Stimulated activated CD4-positive, alpha-beta T cell treated with anti-CD3 and anti-CD28 coated beads, Interleukin-15, amount 100 ng/mL, for 48 hours (primary cell): ENCODE measurements at regions not wholly inside any gene's neighbourhood (a gene's known extent, or its start where the extent isn't known, plus 50 kb on each side); places are given as distances from the start of the nearest gene placed in this dataset.
"Not testable (repeated sequence)": the region's sequence is repeated elsewhere in the genome, so short reads cannot be mapped to it uniquely, and the experiment has no call there.

Experiments
- DNase-seq, 2 donors: peaks; one replicate each; pipeline ENCODE4 v3.0.0-alpha.2; 2020; ENCODE audit warnings: low read depth in 2 of 2

DNA sequence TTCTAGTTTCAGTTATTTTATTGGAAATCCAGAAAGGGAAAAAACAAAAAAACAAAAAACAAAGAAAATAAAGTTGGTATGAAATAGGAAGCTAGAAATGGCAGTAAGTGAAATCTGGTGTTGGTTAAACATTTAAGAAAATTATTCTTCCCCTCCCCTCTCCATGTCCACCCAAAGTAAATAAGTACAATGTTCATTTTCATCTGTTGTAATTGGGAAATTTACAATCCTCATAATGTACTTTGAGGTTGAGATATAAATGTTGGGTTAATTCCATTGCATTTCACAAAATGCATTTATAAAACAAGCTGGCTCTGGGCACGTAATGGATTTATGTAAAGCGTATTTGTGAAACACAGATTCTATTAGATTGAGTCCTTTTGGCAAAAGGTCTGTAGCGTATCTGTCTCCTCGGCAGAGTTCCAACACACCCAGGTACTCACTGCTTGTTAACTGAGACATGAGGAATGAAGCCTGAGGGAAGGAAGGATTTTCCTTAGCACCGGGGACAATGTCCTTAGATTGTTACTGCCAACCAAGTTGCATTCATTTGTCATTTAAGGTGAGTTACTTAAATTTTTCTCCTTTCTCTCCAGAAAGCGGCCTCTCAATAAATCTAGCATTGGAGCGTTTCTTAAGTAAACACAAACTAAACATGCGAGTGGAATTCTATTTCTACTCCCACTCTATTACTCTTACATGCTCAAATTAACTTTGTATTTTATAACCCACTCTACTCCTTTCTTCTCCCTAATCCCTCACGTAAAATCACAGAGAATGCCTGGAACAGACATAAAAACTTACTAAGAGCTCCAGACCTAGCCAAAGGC is 912.3 kb upstream of the WWC1 start:
- DNase-seq, result no peak

DNA sequence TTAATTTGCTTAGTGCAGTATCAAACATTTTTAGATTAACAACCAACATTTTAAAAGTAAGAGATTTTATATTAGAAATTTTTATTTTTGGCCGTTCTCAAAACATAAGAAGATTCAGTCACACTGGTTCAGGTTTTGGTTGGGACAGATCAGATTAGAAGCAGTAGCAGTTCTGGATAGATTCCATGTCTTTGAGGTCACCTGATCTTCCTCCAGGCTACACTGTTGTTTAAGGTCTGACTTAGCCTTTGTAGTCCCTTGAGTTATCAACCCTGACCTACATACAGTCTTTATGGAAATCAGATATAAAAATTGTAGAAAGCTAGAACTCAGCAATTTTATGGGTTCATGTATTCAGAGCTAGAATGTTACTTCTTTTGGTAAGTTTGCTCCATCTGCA is 910.0 kb upstream of the WWC1 start:
- no peak for DNase-seq

DNA sequence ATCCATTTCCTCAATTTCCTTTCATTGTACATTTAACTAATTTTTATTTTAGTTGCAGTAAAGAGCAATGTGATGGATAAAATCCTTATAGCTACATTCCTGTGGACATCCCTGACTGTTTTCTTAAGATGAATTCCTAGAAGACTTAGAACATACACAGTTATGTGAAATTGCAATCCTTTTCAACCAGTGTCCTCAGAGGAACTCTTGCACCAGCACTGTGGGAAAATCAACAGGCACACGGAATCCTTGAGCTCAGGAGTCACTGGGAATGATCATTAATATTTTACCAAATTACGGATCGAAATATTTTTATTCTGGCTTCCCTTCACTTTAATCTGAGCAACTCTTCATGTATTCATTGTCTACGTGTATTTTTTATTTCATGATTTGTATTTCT is 901.9 kb upstream of the WWC1 start:
- no peak for DNase-seq

GRCh38 chr5:167391286-167391685 is 900.2 kb upstream of the WWC1 start:
- not testable (repeated sequence) for DNase-seq

DNA sequence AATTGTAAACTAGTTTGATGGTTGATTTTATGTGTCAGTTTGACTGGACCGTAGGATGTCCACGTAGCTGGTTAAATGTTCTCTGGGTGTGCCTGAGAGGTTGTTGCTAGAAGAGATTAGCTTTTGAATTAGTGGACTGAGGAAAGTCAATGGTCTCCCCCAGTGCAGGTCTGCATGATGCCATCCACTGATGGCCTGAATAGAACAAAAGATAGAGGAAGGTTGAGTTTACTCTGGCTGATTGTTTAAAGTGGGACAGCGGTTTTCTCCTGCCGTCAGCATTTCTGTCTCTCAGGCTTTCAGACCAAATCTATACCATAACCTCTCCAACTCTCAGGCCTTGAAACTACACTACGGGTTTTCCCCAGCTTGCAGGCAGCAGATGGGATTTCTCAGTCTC is 899.2 kb upstream of the WWC1 start:
- no peak for DNase-seq

DNA sequence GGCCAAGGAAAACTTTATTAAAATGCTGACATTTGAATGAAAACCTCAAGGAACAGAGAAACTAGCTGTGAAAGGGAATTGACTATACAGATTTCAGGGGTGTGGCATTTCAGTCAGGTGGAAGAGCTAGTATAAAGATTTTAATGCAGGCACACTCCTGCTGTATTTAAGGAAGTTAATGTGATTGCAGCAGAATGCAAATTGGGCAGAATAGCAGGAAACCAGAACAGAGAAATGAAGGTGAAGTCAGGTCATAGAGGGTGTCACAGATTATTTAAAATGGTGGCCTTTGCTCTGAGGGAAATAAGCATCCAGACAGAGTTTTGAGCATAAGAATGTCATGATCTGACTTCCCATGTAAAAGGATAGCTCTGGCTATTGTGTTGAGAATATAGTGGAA is 898.1 kb upstream of the WWC1 start:
- no peak for DNase-seq

DNA sequence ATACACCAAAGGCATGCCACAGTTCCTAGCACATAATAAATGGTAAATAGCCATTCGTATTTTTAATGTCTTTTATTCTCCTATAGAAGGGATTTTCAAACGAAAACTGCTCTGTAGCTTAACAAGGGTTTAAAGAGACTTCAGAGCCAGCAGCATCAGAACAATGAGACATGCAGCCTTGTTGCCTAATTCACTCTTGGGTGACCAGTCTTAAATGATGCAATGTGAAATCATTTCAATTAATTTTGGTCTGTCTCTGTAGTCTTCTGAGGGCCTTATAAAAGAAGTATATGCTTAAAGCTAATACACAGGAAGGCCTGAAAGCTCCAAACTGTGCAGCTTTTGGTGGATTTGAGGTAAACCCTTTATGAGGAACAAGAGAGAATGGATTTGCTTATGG is 888.8 kb upstream of the WWC1 start:
- no peak for DNase-seq

GRCh38 chr5:167406513-167406912 is 884.9 kb upstream of the WWC1 start:
- DNase-seq, result no peak

- DNase-seq, result no peak
Observed at GRCh38 chr5:167412556-167412955, 878.9 kb upstream of the WWC1 start.

DNA sequence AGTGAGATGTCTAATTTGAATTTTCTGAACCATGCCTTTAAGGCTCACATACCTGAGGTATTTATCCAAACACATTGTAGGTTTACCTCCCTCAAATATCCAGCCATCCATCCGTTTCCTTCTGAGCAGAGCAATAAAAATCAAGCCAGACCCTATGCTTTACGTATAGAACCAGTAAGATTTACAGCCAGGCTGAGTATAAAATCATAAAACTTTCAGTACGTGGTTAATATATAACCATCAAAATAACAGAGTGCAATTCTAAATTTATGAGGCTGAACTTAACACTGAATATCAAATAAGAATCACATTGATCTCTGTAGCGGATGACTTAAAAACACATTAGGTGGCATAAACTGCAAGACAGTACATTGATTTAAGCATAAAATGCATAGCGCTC is 877.9 kb upstream of the WWC1 start:
- no peak for DNase-seq

GRCh38 chr5:167414611-167415010 is 876.8 kb upstream of the WWC1 start:
- no peak for DNase-seq

- DNase-seq, result no peak
Observed at GRCh38 chr5:167415779-167416746, 875.4 kb upstream of the WWC1 start.

DNA sequence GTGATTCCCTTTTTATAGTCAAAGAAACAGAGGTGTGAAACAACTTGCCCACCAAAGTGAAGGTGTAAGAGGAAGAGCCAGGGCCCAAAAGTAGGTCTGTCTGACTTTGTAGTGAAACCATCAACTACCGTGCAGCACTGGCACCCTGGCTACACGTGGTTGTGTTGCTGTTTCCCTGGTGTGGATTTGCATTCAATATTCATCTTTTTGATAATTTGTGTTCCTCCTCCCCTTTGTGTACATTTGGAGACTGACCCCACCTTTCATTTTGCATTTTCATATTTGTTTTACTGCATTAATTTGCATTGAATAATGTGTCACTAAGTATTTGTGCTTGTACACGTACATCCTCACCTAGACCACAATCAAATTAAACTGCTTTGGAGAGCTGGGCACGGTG is 873.8 kb upstream of the WWC1 start:
- no peak for DNase-seq

DNA sequence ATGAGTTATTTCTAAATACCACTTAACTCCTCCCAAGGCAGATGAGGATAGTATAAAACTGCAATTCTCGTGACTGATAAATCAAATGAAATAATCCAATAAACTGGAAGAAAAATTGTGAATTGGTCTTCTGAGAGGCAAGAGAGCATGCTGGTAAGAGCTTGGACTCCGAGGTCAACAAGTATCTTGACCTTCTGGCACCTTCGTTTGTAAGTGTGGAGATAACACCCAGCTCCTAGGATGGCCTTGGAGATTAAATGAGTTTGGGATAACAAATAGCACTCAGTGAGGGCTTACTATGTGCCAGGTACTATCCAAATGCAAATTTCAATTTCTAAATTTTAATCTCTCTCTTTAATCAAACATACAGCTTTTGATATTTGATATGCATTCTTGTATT is 866.3 kb upstream of the WWC1 start:
- no peak for DNase-seq

- no peak for DNase-seq
Observed at GRCh38 chr5:167426501-167426900, 864.9 kb upstream of the WWC1 start.

- not testable (repeated sequence) for DNase-seq
Observed at GRCh38 chr5:167427641-167428040, 863.8 kb upstream of the WWC1 start.

DNA sequence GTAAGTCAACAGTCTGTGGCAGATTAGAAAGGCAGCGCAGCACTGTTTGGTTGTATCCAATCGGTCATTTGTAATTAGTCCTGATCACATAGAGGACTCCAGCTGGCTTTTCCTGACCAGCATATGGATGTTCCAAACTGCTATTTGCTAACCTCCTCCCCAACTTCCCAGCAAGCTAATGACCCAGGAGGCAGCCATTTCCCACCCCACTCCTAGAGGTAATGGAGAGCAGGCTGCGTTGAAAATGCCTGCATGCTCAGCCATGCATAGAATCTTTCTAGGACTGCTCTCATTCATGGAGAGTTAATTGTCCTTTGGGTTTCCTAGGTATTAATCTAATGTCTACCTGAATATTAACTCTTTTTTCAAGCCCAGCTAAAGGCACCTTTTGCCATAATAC is 850.6 kb upstream of the WWC1 start:
- no peak for DNase-seq

DNA sequence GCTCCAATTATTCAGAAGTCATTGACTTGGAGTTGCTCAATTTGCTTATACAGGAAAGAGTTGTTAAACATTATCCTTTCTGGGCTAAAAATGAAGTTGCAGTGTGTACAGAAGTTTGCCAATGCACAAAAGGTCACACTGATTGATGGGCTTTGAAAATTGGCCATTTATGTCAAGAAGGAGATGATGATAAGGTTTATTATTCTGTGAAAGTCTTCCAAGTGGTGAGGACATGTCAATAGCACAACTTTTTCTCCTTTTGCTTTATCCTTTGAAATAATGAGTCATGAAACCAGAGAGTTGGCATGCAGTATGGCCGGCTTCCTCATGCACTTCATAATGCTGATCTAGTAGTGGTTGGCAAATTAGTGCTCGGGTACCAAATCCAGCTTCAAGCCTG is 848.5 kb upstream of the WWC1 start:
- DNase-seq, result no peak

GRCh38 chr5:167447466-167448375 is 843.7 kb upstream of the WWC1 start:
- DNase-seq, result no peak

- DNase-seq, result no peak
Observed at GRCh38 chr5:167448376-167448775, 843.1 kb upstream of the WWC1 start.

- DNase-seq, result no peak
Observed at GRCh38 chr5:167451076-167451475, 840.4 kb upstream of the WWC1 start.

DNA sequence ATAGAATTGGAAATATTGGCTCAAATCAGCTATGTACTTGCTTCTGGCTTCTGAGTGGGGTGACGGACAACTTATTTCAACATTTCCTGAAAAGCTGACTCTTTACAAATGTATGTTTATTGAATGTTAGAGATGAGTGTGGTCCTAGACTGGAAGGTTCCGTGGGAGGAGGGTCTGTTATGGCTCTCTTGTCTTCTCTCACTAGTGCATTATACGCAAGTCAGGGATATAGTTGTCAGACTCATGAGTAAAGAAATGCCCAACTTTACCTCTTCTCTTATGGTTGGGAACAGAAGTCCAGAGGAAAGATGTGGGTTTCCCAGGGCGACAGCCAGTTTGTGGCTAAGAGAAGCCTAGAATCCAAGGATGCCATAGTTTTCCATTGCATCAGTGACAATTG is 839.3 kb upstream of the WWC1 start:
- no peak for DNase-seq
